Keratinocyte (primary cell): ENCODE measurements at regions not wholly inside any gene's neighbourhood (a gene's known extent, or its start where the extent isn't known, plus 50 kb on each side); places are given as distances from the start of the nearest gene placed in this dataset.

Experiments used
- CTCF ChIP-seq, 3 experiments: IDR thresholded peaks in 1 of 3; conservative IDR thresholded peaks in 1 of 3; optimal IDR thresholded peaks in 1 of 3; 2 replicates in 2 of 3; 3 replicates in 1 of 3; pipeline versions ENCODE3 to v1.5.1; 2011; ENCODE audit warnings: low read length in 3 of 3, mild to moderate bottlenecking in 3 of 3, moderate library complexity in 2 of 3, control low read depth in 1 of 3, inconsistent platforms in 1 of 3; ENCODE audit not compliant: insufficient read depth in 2 of 3; ENCODE audit errors: extremely low read depth in 1 of 3
- EZH2 ChIP-seq: IDR thresholded peaks from one replicate; pipeline ENCODE4 v1.6.1; 2012; ENCODE audit warnings: inconsistent platforms, mild to moderate bottlenecking, low read length, moderate library complexity

- TF ChIP-seq CTCF (optimal IDR thresholded peaks at IDR 0.05 in 1 of 3, IDR thresholded peaks at IDR 0.05 in 1 of 3, conservative IDR thresholded peaks at IDR 0.05 in 1 of 3; ENCODE audit: extremely low read depth in 1 of 3, insufficient read depth in 2 of 3, low read length in 3 of 3) (no peak), EZH2 (no peak)
Observed at GRCh38 chr9:88751781-88752180, 216.8 kb downstream of the NXNL2 start.
